Activated CD4-positive, alpha-beta T cell treated with anti-CD3 and anti-CD28 coated beads for 36 hours (primary cell): ENCODE measurements at regions not wholly inside any gene's neighbourhood (a gene's known extent, or its start where the extent isn't known, plus 50 kb on each side); places are given as distances from the start of the nearest gene placed in this dataset.

ENCODE experiments used
- ATAC-seq: fragments of 200-7000 bp; cut with Tn5 transposase; one replicate; pipeline ENCODE4 v1.10.0; 2021; ENCODE audit warnings: mild to moderate bottlenecking, moderate library complexity
- CTCF ChIA-PET: fragments of 350-600 bp; sonication (Branson Sonifier 250); formaldehyde crosslinking; loops from one replicate; lab custom pipeline; 2021; ENCODE audit warnings: antibody characterized with exemption; lab: Charles Lee
- POLR2A ChIA-PET: fragments of 350-600 bp; sonication (Branson Sonifier 250); formaldehyde crosslinking; loops from one replicate; lab custom pipeline; 2021; ENCODE audit warnings: antibody characterized with exemption, inconsistent platforms; lab: Charles Lee
- DNase-seq: peaks from one replicate; pipeline ENCODE4 v3.0.0-alpha.2; 2020
- H3K27ac Mint-ChIP-seq: one replicate; pipeline ENCODE4 v1.8.0; 2021; ENCODE audit warnings: mixed read lengths
- H3K27me3 Mint-ChIP-seq: one replicate; pipeline ENCODE4 v1.8.0; 2021; ENCODE audit warnings: mixed read lengths
- H3K36me3 Mint-ChIP-seq: one replicate; pipeline ENCODE4 v1.8.0; 2021; ENCODE audit warnings: low read depth, mixed read lengths
- H3K4me1 Mint-ChIP-seq: one replicate; pipeline ENCODE4 v1.8.0; 2021; ENCODE audit warnings: mixed read lengths
- H3K4me3 Mint-ChIP-seq: one replicate; pipeline ENCODE4 v1.8.0; 2021; ENCODE audit warnings: mild to moderate bottlenecking, moderate library complexity, mixed read lengths
- H3K9me3 Mint-ChIP-seq: one replicate; pipeline ENCODE4 v1.8.0; 2021; ENCODE audit warnings: low read depth, mixed read lengths
- intact Hi-C, 2 experiments: fragments of 100-400 bp; cut with DNase I in 1 of 2; cut with micrococcal nuclease in 1 of 2; formaldehyde crosslinking; loops; one replicate each; pipeline versions ENCODE4 v1.14.2 to v1.15.1; 2022 to 2024; cut with DNase I, micrococcal nuclease

DNA sequence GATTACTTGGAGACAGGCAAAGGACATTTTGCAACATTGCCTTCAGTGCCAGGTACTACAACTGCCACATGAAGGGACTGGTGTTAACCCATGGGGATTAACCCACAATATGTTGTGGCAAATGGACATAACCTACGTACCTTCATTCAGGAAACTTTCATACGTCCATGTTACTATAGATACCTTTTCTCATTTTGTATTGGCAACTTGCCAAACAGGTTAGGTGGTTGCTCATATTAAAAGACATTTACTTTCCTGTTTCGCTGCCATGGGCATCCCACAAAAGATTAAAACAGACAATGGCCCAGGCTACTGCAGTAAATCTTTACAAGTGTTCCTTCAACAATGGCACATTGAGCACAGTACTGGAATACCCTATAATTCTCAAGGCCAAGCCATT is 925.3 kb downstream of the SLITRK6 start:
- no peak overlapping the region for H3K4me3 Mint-ChIP-seq
- CTCF ChIA-PET, result no interaction called here
- H3K36me3 Mint-ChIP-seq, result no peaks in the 10 kb centered on the region
- no peaks in the 10 kb centered on the region for H3K9me3 Mint-ChIP-seq
- POLR2A ChIA-PET, result no interaction called here
- intact Hi-C loops, result no loop called here
- H3K27me3 Mint-ChIP-seq, result no peaks in the 10 kb centered on the region
- H3K27ac Mint-ChIP-seq, result no peak overlapping the region
- no peak for ATAC-seq
- no peaks in the 10 kb centered on the region for H3K4me1 Mint-ChIP-seq
- DNase-seq, result no peak

DNA sequence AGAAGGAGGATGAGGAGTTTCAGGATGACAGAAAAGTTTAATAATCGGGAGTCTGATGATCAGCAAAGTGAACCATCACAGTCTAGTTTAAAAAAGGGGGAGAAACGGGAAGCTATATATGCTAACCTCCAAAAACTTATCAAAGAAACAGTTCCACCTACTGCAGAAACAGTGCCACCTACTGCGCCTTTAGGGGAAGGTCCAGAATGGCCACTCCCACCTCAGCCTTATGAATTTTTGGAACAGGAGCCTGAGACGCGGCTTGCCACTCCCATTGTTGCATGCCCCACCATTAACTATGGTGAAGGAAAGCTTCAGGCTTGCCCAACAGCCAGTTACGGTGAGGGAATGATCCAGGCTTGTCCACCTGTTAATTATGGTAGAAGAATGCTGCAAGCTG is 929.0 kb downstream of the SLITRK6 start:
- no peaks in the 10 kb centered on the region for H3K4me1 Mint-ChIP-seq
- DNase-seq, result peak; percentile 16
- CTCF ChIA-PET, result interaction anchor here (0.6 kb wide), 1 partner anchor 162 kb away, joined by 3 read pairs; no protein-coding TSS in a partner anchor
- no peak overlapping the region for H3K27ac Mint-ChIP-seq
- ATAC-seq, result no peak
- H3K4me3 Mint-ChIP-seq, result no peak overlapping the region
- no peaks in the 10 kb centered on the region for H3K9me3 Mint-ChIP-seq
- no peaks in the 10 kb centered on the region for H3K27me3 Mint-ChIP-seq
- intact Hi-C loops, result no loop called here
- no peaks in the 10 kb centered on the region for H3K36me3 Mint-ChIP-seq
- POLR2A ChIA-PET, result no interaction called here

DNA sequence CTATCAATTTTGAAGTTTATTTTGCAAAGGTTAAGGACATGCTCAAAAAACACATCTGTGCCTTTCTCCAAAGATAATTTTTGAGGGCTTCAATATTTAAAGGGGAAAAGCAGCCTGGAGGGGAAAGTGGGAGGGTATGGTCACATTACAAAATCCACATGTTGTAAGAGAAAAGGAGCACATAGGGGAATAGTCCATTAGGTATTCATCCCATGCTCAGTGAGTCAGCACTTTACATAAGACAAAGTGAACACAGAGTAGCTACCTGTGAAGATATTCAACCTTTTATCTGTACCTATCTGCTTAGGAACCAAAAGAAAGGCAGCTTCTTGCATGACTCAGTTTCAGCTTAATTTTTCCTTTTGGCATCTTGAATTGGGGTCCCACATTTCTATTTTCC is 932.0 kb downstream of the SLITRK6 start:
- ChIA-PET CTCF (no interaction called here), POLR2A (no interaction called here)
- no peaks in the 10 kb centered on the region for H3K27me3 Mint-ChIP-seq
- intact Hi-C loops, result no loop called here
- no peaks in the 10 kb centered on the region for H3K36me3 Mint-ChIP-seq
- H3K4me1 Mint-ChIP-seq, result no peaks in the 10 kb centered on the region
- H3K27ac Mint-ChIP-seq, result no peak overlapping the region
- H3K4me3 Mint-ChIP-seq, result no peak overlapping the region
- H3K9me3 Mint-ChIP-seq, result no peaks in the 10 kb centered on the region
- ATAC-seq, result no peak
- DNase-seq, result no peak

DNA sequence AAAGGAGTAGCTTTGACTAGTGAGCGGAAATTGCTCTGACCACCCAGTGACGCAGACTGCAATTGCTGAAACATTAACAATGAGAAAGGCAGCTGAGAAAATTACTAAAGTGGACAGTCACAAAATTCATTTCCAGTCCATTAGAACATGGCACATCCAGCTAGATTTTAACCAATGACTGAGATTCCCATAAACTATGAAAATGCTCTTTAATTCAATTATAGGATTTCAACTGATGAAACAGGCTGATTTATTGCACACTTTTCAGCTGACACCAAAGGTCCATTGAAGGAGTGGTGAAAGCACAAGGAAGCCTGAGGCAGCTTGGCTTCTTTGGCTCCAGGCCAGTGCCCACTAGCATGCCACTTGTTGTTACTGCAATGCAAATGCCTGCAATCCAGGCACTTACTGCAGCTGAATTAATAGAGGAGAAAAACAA is 933.4 kb downstream of the SLITRK6 start:
- no peak overlapping the region for H3K27ac Mint-ChIP-seq
- H3K9me3 Mint-ChIP-seq, result no peaks in the 10 kb centered on the region

DNA sequence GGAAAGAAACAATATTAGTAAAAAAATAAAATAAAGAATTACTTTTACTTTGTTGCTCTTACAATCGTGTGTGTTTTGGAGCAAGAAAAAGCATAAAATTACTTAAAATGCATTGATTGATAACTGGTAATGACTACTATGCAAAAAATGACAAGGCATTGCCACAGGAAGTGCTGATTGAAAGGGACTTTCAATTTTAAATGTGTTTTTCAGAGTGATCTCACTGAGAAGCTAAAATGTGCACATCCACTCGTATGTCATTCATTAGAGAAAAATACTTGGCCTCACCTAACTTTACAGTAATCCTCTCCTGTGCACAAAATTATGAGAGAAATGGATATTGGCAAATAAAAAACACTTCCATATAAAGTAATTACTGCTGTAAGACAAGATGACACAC is 934.9 kb downstream of the SLITRK6 start:
- POLR2A ChIA-PET, result no interaction called here
- Mint-ChIP-seq H3K9me3 (no peaks in the 10 kb centered on the region), H3K4me1 (no peaks in the 10 kb centered on the region), H3K27me3 (no peaks in the 10 kb centered on the region), H3K4me3 (no peak overlapping the region), H3K27ac (no peak overlapping the region), H3K36me3 (no peaks in the 10 kb centered on the region)
- DNase-seq (no peak), ATAC-seq (no peak)
- intact Hi-C loops, result no loop called here
- CTCF ChIA-PET, result no interaction called here

More for the DNA sequence above, 933.4 kb downstream of the SLITRK6 start:
- H3K27me3 Mint-ChIP-seq, result no peaks in the 10 kb centered on the region
- DNase-seq (no peak), ATAC-seq (no peak)
- ChIA-PET POLR2A (no interaction called here), CTCF (interaction anchor here (0.7 kb wide), 1 partner anchor 525 kb away, joined by 4 read pairs; no protein-coding TSS in a partner anchor)
- H3K4me1 Mint-ChIP-seq, result no peaks in the 10 kb centered on the region
- no peaks in the 10 kb centered on the region for H3K36me3 Mint-ChIP-seq
- H3K4me3 Mint-ChIP-seq, result no peak overlapping the region
- intact Hi-C loops, result no loop called here

DNA sequence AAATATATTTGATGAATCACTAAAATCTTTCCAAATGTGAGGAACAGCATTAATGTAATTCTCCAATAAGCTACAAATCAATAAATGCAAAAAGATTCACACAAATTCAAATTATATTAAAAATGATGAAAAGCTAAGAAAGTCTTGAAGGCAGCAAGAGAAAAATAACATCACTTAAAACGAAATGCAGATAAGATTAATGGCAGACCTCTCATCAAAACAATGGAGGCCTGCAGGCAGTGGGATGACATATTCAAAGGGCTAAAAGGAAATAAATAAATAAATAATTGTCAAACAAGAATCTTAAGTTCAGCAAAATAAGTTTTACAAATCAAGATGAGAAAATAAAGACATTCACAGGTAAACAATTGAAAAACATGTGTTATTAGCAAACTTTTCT is 952.1 kb downstream of the SLITRK6 start:
- CTCF ChIA-PET, result no interaction called here
- ATAC-seq (no peak), DNase-seq (no peak)
- no peak overlapping the region for H3K4me3 Mint-ChIP-seq
- no peaks in the 10 kb centered on the region for H3K27me3 Mint-ChIP-seq
- H3K36me3 Mint-ChIP-seq, result no peaks in the 10 kb centered on the region
- H3K4me1 Mint-ChIP-seq, result no peaks in the 10 kb centered on the region
- POLR2A ChIA-PET, result no interaction called here
- intact Hi-C loops, result no loop called here
- H3K27ac Mint-ChIP-seq, result no peak overlapping the region
- no peaks in the 10 kb centered on the region for H3K9me3 Mint-ChIP-seq

DNA sequence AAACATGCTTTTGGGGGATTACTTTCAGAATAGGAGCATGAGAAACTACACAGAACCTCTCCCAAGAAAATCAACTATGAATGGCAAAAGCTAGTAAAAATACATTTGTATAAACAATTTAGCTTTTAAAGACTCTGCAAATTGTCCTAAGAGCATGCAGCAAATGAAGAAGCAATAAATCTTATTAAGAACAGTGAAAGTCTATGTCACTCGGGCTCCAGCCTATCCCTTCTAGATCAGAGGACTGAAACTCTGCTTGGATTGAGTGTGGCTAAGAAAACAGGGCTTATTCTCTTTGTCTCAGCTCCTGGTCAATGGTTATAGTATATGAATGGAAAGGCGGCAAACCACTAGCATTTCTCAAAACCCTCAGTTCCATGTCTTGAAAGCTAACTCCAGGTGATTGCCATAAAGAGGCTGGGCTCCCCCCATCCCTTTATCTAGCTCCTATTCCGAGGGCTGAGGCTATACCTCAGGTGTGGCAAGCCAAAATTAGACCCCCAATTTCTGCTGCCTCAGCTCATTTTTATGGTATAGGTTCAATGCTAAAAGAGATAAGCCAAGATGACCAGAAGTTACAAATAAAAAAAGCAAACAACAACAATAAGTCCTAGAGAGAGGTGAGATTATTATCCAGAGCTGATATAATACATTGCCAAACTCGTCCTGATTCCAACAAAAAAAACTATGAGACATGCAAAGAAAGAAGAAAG is 953.2 kb downstream of the SLITRK6 start:
- ATAC-seq, result no peak
- Mint-ChIP-seq H3K9me3 (no peaks in the 10 kb centered on the region), H3K36me3 (no peaks in the 10 kb centered on the region), H3K27me3 (no peaks in the 10 kb centered on the region), H3K4me3 (no peak overlapping the region), H3K4me1 (no peaks in the 10 kb centered on the region), H3K27ac (no peak overlapping the region)
- intact Hi-C loops, result no loop called here
- no peak for DNase-seq
- ChIA-PET POLR2A (interaction anchor here (0.7 kb wide), 1 partner anchor 1072 kb away, joined by 3 read pairs; no protein-coding TSS in a partner anchor), CTCF (no interaction called here)

DNA sequence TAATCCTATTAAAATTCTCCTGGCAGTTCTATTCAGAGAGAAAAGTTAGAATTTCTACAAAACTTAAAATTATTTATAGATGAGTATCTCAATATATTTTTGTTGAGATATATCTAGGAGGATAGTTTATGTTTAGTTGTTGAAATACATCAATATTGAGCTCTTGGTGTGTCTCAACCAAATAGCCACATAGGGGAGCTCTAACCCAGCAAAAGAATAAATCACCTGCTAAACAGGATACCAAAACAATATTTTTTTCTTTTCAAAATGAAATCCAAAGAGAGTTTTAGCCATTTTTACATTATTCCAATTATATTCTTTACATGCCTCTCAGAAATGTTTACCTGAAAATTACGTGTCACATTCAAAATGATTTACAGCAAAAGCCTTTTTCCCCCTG is 954.7 kb downstream of the SLITRK6 start:
- CTCF ChIA-PET, result interaction anchor here (1.0 to 1.2 kb wide), 2 partner anchors 30 to 968 kb away, joined by 3 read pairs; no protein-coding TSS in a partner anchor
- Mint-ChIP-seq H3K27me3 (no peaks in the 10 kb centered on the region), H3K4me1 (no peaks in the 10 kb centered on the region), H3K36me3 (no peaks in the 10 kb centered on the region), H3K27ac (no peak overlapping the region), H3K4me3 (no peak overlapping the region), H3K9me3 (no peaks in the 10 kb centered on the region)
- POLR2A ChIA-PET, result no interaction called here
- ATAC-seq, result no peak
- DNase-seq, result no peak
- intact Hi-C loops, result no loop called here

DNA sequence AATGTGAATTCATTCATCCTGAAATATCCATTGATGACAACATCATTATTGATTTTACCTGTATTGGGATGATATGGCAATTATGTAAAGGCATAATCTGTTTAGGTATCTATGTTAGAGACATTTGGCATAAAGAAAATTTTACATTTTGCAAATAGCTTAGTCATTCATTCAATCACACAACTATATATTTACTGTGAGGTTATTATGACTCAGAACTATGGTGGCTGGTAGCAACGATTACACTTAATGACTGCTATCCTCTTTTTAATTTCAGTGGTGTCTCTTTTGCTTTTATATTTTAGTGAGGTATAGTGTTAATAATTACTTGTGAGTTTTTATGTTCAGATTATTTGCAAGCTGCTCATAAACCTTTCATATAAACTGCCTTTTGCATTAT is 955.9 kb downstream of the SLITRK6 start:
- H3K27me3 Mint-ChIP-seq, result no peaks in the 10 kb centered on the region
- intact Hi-C loops, result no loop called here
- no peaks in the 10 kb centered on the region for H3K4me1 Mint-ChIP-seq
- no peak overlapping the region for H3K4me3 Mint-ChIP-seq
- no peaks in the 10 kb centered on the region for H3K36me3 Mint-ChIP-seq
- ATAC-seq, result no peak
- ChIA-PET CTCF (interaction anchor here (1.0 kb wide), 1 partner anchor 969 kb away, joined by 3 read pairs; no protein-coding TSS in a partner anchor), POLR2A (no interaction called here)
- no peaks in the 10 kb centered on the region for H3K9me3 Mint-ChIP-seq
- DNase-seq, result no peak
- no peak overlapping the region for H3K27ac Mint-ChIP-seq

DNA sequence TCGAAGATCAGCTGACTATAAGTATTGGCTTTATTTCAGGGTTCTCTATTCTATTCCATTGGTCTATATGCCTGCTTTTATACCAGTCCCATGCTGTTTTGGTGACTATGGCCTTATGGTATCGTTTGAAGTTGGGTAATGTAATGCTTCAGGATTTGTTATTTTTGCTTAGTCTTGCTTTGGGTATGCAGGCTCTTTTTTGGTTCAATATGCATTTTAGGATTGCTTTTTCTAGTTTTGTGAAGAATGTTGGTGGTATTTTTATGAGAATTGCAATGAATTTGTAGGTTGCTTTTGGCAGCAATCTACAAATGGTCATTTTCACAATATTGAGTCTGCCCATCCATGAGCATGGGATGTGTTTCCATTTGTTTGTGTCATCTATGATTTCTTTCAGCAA is 951.9 kb upstream of the SLITRK1 start:
- POLR2A ChIA-PET, result no interaction called here
- no peak for ATAC-seq
- H3K9me3 Mint-ChIP-seq, result no peaks in the 10 kb centered on the region

DNA sequence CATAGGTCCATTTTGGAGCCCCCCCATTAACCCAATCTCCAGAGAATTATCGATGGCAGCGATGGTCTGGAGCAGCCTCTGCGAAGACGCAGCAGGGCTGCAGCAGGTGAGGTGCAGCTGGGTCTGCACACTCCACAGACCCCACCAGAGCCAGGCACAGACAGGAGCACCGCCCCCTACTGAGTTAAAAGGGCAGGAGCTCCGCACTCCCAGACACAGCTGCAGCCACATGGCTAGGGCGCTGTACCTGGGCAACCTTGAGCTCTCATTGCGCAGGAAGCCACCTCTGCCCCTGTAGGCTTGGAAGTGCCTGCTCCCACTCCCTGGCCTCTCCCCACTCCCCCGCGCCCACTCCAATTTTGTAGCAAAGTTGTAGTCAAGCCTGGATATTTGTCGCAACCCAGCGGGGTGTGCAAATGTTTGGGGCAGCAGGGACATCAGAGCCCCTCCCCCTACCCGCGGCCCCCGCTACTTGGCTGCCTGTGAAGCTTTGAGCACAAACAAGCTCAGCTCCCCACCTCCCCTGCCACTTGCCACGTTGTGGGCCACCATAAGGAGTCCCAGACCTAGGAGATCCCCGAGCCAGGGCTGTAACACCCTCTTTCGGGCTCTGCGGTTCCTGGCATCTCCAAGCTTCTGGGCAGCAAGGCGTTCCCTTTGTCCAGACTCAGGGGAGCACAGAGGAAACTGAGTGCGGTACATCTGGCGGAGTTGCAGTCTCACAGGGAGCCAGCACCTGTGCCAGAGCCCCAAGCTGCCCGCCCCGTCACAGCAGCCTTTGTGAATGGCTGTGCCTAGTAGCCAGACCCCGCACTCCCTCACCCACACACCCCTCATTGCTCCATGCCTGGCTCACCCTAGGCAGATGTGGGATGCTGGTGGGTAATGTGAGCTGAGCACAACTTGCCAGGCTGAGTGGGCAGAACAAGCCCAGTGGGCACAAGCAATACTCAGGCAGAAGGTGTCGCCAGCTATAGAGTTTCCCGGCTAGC is 949.7 kb upstream of the SLITRK1 start:
- CTCF ChIA-PET, result no interaction called here

More for the DNA sequence above, 951.9 kb upstream of the SLITRK1 start:
- Mint-ChIP-seq H3K27me3 (no peaks in the 10 kb centered on the region), H3K4me1 (no peaks in the 10 kb centered on the region), H3K4me3 (no peak overlapping the region), H3K27ac (no peak overlapping the region), H3K36me3 (no peaks in the 10 kb centered on the region)
- no peak for DNase-seq
- intact Hi-C loops, result no loop called here
- CTCF ChIA-PET, result no interaction called here

More for the DNA sequence above, 949.7 kb upstream of the SLITRK1 start:
- DNase-seq (no peak), ATAC-seq (no peak)
- H3K27ac Mint-ChIP-seq, result no peak overlapping the region
- no peaks in the 10 kb centered on the region for H3K9me3 Mint-ChIP-seq
- H3K27me3 Mint-ChIP-seq, result no peaks in the 10 kb centered on the region
- H3K4me1 Mint-ChIP-seq, result no peaks in the 10 kb centered on the region
- H3K4me3 Mint-ChIP-seq, result no peak overlapping the region
- intact Hi-C loops, result no loop called here
- POLR2A ChIA-PET, result no interaction called here
- H3K36me3 Mint-ChIP-seq, result no peaks in the 10 kb centered on the region
